ENCODE measurements at regions not wholly inside any gene's neighbourhood (a gene's known extent, or its start where the extent isn't known, plus 50 kb on each side); places are given as distances from the start of the nearest gene placed in this dataset.

DNA sequence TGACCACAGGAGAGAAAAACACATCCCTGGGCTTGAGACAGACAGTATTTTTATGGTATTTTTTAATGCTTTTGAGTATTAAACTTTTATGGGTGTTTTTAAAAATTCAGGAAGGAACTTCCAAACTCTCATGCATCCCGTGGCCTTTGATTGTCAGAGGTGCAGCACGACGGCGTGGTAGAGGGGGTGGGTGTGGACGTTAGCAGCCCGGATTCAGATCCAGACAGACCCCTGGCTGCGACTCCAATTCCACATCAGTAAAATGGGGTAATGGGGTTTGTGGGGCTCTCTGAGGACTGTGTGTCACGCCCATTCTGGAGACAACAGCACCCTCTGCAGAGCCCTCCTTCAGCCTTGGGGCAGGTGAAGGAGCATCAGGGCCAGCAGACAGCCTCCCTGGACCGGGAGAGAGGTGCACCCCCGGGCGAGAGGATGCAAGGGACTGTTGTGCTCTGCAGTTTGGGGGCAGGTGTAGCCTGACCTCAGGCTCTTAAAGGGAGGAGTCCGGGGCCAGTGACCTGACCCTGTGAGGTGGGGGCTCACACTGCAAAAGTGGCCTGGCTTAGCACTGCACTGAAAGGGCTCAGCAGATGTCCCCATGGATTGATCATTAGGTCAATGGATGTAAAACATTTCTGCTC is 1024.3 kb downstream of the TBC1D22A start:
- H3K27ac ChIP-seq = no peak overlapping the region
- TF ChIP-seq, protein P1, sequence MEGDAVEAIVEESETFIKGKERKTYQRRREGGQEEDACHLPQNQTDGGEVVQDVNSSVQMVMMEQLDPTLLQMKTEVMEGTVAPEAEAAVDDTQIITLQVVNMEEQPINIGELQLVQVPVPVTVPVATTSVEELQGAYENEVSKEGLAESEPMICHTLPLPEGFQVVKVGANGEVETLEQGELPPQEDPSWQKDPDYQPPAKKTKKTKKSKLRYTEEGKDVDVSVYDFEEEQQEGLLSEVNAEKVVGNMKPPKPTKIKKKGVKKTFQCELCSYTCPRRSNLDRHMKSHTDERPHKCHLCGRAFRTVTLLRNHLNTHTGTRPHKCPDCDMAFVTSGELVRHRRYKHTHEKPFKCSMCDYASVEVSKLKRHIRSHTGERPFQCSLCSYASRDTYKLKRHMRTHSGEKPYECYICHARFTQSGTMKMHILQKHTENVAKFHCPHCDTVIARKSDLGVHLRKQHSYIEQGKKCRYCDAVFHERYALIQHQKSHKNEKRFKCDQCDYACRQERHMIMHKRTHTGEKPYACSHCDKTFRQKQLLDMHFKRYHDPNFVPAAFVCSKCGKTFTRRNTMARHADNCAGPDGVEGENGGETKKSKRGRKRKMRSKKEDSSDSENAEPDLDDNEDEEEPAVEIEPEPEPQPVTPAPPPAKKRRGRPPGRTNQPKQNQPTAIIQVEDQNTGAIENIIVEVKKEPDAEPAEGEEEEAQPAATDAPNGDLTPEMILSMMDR (IDR thresholded peaks at IDR 0.05) = no peak
- H3K9me3 ChIP-seq = peaks cover 0 to 9% of the 10 kb centered on the region in 2 donors
- no peak for DNase-seq (ENCODE audit: low spot score)
- H3K4me1 ChIP-seq = no peaks in the 10 kb centered on the region
- H3K4me3 ChIP-seq = no peak overlapping the region
- no peaks in the 10 kb centered on the region for H3K36me3 ChIP-seq
- H3K27me3 ChIP-seq = no peaks in the 10 kb centered on the region

- H3K27me3 ChIP-seq = no peaks in the 10 kb centered on the region
- H3K27ac ChIP-seq = no peak overlapping the region
- H3K36me3 ChIP-seq = no peaks in the 10 kb centered on the region
- no peaks in the 10 kb centered on the region for H3K4me1 ChIP-seq
- H3K4me3 ChIP-seq = no peak overlapping the region
- DNase-seq (ENCODE audit: low spot score) = peak; percentile 32
- TF ChIP-seq, protein P1 (IDR thresholded peaks at IDR 0.05) = no peak
- H3K9me3 ChIP-seq = peaks cover 0 to 9% of the 10 kb centered on the region in 2 donors
Measured at GRCh38 chr22:47784991-47785390, 1022.5 kb downstream of the TBC1D22A start.

GRCh38 chr22:47784367-47784983 is 1022.0 kb downstream of the TBC1D22A start:
- TF ChIP-seq, protein P1 (IDR thresholded peaks at IDR 0.05) = no peak
- Histone ChIP-seq H3K27me3 (no peaks in the 10 kb centered on the region), H3K4me1 (no peaks in the 10 kb centered on the region), H3K36me3 (no peaks in the 10 kb centered on the region), H3K27ac (no peak overlapping the region), H3K4me3 (no peak overlapping the region), H3K9me3 (peaks cover 0 to 9% of the 10 kb centered on the region in 2 donors)
- peak; percentile 36 for DNase-seq (ENCODE audit: low spot score)

DNA sequence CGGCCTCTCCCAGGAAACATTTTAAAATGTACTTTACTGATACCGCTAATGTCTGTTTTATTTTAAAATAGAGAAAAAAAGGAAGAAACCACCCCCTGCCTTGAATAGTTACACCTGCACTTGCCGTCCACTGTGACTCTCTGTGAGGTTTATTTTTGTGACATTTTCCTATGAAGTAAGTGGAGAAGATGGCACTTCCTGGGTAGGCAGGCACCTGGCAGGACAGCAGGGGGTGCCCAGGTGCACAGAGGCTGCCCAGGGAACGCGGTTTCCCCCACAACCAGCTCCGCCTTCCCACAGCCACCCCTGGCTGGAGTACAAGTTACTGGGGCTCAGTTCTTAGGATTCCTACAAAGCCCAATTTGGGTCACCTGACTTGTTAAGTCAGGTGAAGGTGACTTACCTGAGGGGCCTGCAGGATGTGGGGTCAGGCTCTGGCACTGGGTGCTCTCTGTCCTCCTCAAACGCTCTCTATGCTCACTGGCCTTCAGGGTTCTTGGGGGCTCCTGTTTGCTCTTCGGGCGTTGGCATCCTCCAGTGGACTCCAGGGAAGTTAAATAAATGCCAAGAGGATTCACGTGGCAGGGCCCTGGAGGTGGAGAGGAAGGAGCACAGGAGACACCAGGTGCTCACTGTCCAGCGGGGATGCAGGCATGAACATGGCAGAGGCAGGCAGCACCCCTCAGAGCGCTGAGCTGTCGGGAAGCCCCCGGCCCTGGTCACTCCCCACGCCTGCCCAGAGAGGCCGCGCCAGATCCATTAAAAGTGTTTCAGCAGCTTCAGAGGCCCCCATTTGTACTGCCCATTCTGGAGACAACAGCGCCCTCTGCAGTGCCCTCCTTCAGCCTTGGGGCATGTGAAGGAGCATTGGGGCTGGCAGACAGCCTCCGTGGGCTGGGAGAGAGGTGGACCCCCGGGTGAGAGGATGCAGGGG is 1021.2 kb downstream of the TBC1D22A start:
- TF ChIP-seq, protein P1 (IDR thresholded peaks at IDR 0.05) = no peak
- H3K27me3 ChIP-seq = no peaks in the 10 kb centered on the region
- H3K4me3 ChIP-seq = no peak overlapping the region
- DNase-seq (ENCODE audit: low spot score) = peak; percentile 32
- no peak overlapping the region for H3K27ac ChIP-seq
- H3K36me3 ChIP-seq = no peaks in the 10 kb centered on the region
- H3K4me1 ChIP-seq = no peaks in the 10 kb centered on the region
- H3K9me3 ChIP-seq = peaks cover 0 to 9% of the 10 kb centered on the region in 2 donors

- Histone ChIP-seq H3K9me3 (peaks cover 0 to 9% of the 10 kb centered on the region in 2 donors), H3K36me3 (no peaks in the 10 kb centered on the region), H3K4me1 (no peaks in the 10 kb centered on the region), H3K27me3 (no peaks in the 10 kb centered on the region), H3K4me3 (no peak overlapping the region), H3K27ac (no peak overlapping the region)
- DNase-seq (ENCODE audit: low spot score) = peak; percentile 44
- TF ChIP-seq, protein P1 (IDR thresholded peaks at IDR 0.05) = no peak
Measured at GRCh38 chr22:47782328-47783075, 1020.1 kb downstream of the TBC1D22A start.

Measured in right atrium auricular region (tissue), 2 donors.